Uterus (tissue), 2 donors: ENCODE measurements at regions not wholly inside any gene's neighbourhood (a gene's known extent, or its start where the extent isn't known, plus 50 kb on each side); places are given as distances from the start of the nearest gene placed in this dataset.

ENCODE experiments used
- POLR2A ChIP-seq, 2 donors: fragments of 450-650 bp; IDR thresholded peaks; one replicate each; pipeline ENCODE4 v1.6.1; 2016; ENCODE audit warnings: antibody characterized with exemption in 2 of 2, mild to moderate bottlenecking in 1 of 2, moderate library complexity in 1 of 2
- TF ChIP-seq, protein P1 (sequence below), 4 experiments: fragments of 200-600 bp in 2 of 4; fragments of 450-650 bp in 2 of 4; sonication (generic) in 2 of 4; IDR thresholded peaks; one replicate each; pipeline ENCODE4 v1.5.1; 2016 to 2019; ENCODE audit warnings: antibody characterized with exemption in 4 of 4, mild to moderate bottlenecking in 2 of 4, moderate library complexity in 1 of 4

DNA sequence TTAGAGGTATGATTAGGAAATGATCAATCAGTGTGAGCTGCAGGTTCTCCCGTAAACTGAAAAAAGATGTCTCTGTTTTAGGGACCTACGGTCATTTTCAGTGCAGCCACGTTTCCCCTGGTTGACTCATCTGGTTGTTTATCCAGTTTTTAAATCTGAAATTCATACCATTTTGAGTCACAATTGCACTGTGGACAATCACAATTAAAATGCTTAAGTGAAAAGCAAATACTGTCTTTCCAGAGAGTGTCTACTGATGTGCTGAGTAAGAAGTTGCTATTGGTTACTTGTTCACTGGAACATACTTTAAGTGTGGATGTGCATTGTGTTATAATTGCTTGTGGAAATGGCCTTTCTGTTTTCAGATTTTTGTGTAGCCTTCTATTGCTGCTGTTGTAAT lies 305.1 kb upstream of the SASH1 start:
- TF ChIP-seq, protein P1, sequence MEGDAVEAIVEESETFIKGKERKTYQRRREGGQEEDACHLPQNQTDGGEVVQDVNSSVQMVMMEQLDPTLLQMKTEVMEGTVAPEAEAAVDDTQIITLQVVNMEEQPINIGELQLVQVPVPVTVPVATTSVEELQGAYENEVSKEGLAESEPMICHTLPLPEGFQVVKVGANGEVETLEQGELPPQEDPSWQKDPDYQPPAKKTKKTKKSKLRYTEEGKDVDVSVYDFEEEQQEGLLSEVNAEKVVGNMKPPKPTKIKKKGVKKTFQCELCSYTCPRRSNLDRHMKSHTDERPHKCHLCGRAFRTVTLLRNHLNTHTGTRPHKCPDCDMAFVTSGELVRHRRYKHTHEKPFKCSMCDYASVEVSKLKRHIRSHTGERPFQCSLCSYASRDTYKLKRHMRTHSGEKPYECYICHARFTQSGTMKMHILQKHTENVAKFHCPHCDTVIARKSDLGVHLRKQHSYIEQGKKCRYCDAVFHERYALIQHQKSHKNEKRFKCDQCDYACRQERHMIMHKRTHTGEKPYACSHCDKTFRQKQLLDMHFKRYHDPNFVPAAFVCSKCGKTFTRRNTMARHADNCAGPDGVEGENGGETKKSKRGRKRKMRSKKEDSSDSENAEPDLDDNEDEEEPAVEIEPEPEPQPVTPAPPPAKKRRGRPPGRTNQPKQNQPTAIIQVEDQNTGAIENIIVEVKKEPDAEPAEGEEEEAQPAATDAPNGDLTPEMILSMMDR (IDR thresholded peaks at IDR 0.05): no peak
- no peak for TF ChIP-seq POLR2A (IDR thresholded peaks at IDR 0.05)
